Mucosa of rectum (tissue), 2 donors: ENCODE measurements at regions not wholly inside any gene's neighbourhood (a gene's known extent, or its start where the extent isn't known, plus 50 kb on each side); places are given as distances from the start of the nearest gene placed in this dataset.
"Not testable (repeated sequence)": the region's sequence is repeated elsewhere in the genome, so short reads cannot be mapped to it uniquely, and the experiment has no call there.

Source experiments
- H3K27ac ChIP-seq, 2 donors: one replicate each; pipeline ENCODE4 v1.7.0; 2013; ENCODE audit warnings: inconsistent platforms in 2 of 2, low read depth in 2 of 2, low read length in 2 of 2
- H3K27me3 ChIP-seq, 2 donors: one replicate each; pipeline ENCODE4 v1.7.0; 2013; ENCODE audit warnings: low read length in 2 of 2; ENCODE audit not compliant: control insufficient read depth in 2 of 2, insufficient read depth in 2 of 2
- H3K36me3 ChIP-seq, 2 donors: one replicate each; pipeline ENCODE4 v1.7.0; 2013; ENCODE audit warnings: low read length in 2 of 2; ENCODE audit not compliant: control insufficient read depth in 2 of 2, insufficient read depth in 2 of 2
- H3K4me1 ChIP-seq, 2 donors: one replicate each; pipeline ENCODE4 v1.7.0; 2013; ENCODE audit warnings: low read length in 2 of 2, mild to moderate bottlenecking in 1 of 2; ENCODE audit not compliant: control insufficient read depth in 2 of 2, insufficient read depth in 2 of 2
- H3K4me3 ChIP-seq, 2 donors: one replicate each; pipeline ENCODE4 v1.7.0; 2013; ENCODE audit warnings: low read length in 2 of 2
- H3K9ac ChIP-seq, 2 donors: one replicate each; pipeline ENCODE4 v1.7.0; 2013; ENCODE audit warnings: low read length in 2 of 2, low read depth in 1 of 2, mild to moderate bottlenecking in 1 of 2
- H3K9me3 ChIP-seq, 2 donors: one replicate each; pipeline ENCODE4 v1.7.0; 2013; ENCODE audit warnings: low read length in 2 of 2; ENCODE audit not compliant: control insufficient read depth in 2 of 2
- donor health status: healthy.
- donor health status: Normal muscosa, but diverticular disease.

DNA sequence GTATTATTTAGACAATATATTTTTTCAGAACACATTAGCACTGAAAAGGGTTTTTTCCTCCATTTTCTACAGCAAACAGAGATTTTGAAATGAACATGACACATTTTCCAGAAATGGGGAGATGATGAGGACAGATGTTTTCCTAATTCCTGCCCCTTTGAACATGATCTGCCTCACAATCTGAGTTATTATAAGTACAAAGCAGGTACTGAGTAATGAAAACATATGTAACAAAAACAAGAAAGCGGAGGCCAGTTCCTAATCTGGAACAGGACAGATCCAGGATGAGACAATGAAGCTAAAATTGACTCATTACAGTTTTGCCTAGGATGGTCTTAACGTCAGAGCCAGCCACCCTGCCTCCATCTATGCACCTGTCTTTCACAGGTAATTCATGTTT, 642.8 kb upstream of the NR2F2 start:
- no peak overlapping the region for H3K9ac ChIP-seq
- no peak overlapping the region for H3K27ac ChIP-seq
- no peaks in the 10 kb centered on the region for H3K36me3 ChIP-seq
- no peaks in the 10 kb centered on the region for H3K27me3 ChIP-seq
- no peaks in the 10 kb centered on the region for H3K9me3 ChIP-seq
- no peak overlapping the region for H3K4me3 ChIP-seq
- no peaks in the 10 kb centered on the region for H3K4me1 ChIP-seq

DNA sequence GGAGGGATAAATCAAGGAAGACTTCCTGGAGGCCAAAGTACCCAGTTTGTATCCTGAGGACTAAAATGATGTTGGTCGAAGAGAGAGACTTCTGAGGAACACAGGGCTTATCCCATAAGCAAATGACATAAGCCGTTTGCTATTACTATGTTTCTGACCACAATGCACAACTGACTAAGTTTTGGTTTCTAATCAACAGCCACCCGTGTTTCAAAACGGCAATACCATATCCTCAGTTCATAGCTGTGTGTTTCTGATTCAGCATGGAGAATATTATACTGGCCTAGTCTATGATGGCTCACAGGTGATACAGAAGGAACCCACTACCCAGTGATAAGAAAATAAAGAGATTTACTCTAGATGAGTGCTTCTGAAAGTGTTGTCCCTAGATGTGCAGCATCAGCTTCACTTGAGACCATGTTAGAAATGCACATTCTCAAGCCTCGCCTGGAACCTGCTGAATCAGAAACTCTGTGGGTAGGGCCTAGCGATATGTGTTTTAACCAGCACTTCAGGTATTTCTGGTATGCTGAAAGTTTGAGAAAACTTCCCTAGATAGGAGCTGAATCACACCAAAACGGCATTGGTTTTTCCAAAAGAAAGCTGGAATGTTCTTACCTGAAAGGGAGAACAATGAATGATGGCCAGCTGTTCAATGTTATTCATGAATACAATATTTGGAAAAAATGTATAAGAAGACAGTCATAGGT, 639.7 kb upstream of the NR2F2 start:
- H3K9ac ChIP-seq: no peak overlapping the region
- no peaks in the 10 kb centered on the region for H3K27me3 ChIP-seq
- no peaks in the 10 kb centered on the region for H3K36me3 ChIP-seq
- H3K9me3 ChIP-seq: peaks cover 0 to 4% of the 10 kb centered on the region in 2 donors
- no peaks in the 10 kb centered on the region for H3K4me1 ChIP-seq
- H3K4me3 ChIP-seq: no peak overlapping the region
- H3K27ac ChIP-seq: no peak overlapping the region

DNA sequence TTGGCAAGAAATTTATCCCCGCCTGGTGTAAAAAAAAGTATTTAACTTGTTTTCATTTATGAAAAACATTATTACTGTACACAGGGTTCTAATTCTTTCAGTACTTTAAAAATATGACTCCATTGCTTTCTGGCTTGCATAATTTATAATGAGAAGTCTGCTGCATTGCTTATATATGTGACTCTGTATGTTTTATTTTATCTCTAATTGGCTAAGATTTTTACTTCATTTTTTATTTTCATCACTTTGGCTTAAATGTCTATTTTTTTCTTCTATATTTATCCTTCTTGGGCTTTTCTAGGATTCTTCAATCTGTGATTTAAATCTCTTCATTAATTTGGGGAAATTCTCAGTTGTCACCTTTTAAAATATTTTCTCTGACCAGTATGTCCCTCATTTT, 636.6 kb upstream of the NR2F2 start:
- H3K9me3 ChIP-seq: peaks cover 0 to 4% of the 10 kb centered on the region in 2 donors

DNA sequence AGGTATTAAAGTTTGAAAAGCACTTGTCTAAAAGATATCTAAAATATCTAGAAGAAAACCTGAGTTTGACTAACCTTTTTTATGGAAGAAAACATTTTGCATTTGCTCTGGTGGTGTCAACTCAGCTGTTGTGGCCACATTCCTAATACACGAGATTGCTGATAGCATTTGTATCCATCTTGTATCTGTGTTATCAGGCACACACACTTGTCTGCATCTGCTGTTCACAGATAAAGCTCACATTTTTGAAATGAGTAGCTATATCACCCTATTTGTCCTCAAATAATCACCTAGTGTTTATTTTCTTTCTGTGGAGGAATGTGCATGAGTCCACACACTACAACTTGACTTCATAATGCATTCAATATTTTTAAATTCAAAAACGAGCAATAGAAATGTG, 632.3 kb upstream of the NR2F2 start:
- H3K9me3 ChIP-seq: peaks cover 0 to 4% of the 10 kb centered on the region in 2 donors
- no peaks in the 10 kb centered on the region for H3K27me3 ChIP-seq
- H3K36me3 ChIP-seq: no peaks in the 10 kb centered on the region
- no peak overlapping the region for H3K27ac ChIP-seq
- no peak overlapping the region for H3K4me3 ChIP-seq
- no peaks in the 10 kb centered on the region for H3K4me1 ChIP-seq
- H3K9ac ChIP-seq: no peak overlapping the region

More for the DNA sequence above, 636.6 kb upstream of the NR2F2 start:
- Histone ChIP-seq H3K4me3 (no peak overlapping the region), H3K27me3 (no peaks in the 10 kb centered on the region), H3K9ac (no peak overlapping the region), H3K27ac (no peak overlapping the region), H3K4me1 (no peaks in the 10 kb centered on the region), H3K36me3 (no peaks in the 10 kb centered on the region)

DNA sequence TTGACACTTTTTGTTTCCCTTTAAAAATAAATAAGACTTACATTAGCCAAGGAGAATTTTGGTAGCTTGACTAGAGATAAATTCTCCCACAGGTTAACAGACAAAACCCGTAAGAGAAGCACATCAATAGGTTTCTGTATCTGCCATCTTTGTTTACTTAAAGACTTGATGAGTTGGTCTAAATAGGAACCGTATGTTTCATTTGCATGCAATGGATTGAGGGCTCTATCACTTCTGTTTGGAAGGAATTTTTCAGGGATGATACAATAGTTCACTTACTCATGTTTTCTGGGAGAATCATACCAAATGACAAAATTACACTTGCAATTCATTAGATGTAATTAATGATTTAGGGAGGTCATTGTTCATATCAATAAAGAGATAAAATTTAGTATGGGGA, 631.5 kb upstream of the NR2F2 start:
- Histone ChIP-seq H3K4me3 (no peak overlapping the region), H3K9me3 (peaks cover 0 to 4% of the 10 kb centered on the region in 2 donors), H3K27me3 (no peaks in the 10 kb centered on the region), H3K9ac (no peak overlapping the region), H3K36me3 (no peaks in the 10 kb centered on the region), H3K4me1 (no peaks in the 10 kb centered on the region), H3K27ac (no peak overlapping the region)

DNA sequence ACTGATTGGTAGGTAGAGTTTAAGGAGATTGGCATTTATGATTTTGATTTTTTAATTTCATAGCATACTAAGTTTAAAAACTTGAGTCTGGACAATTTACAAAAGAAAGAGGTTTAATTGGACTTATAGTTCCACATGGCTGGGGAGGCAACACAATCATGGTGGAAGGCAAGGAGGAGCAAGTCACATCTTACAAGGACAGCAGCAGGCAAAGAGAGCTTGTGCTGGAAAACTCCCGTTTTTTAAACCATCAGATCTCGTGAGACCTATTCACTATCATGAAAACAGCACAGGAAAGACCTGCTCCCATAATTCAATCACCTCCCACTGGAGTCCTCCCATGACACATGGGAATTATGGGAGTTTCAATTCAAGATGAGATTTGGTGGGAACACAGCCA, 630.9 kb upstream of the NR2F2 start:
- peaks cover 0 to 4% of the 10 kb centered on the region in 2 donors for H3K9me3 ChIP-seq

DNA sequence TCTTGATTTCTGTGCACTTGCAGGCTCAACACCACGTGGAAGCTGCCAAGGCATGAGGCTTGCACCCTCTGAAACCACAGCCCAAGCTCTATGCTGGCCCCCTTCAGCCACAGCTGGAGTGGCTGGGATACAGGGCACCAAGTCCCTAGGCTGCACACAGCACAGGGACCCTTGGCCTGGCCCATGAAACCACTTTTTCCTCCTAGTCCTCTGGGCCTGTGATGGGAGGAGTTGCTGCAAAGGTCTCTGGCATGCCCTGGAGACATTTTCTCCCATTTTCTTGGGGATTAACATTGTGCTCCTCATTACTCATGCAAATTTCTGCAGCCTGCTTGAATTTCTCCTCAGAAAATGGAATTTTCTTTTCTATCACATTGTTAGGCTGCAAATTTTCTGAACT, 629.8 kb upstream of the NR2F2 start:
- H3K27ac ChIP-seq, H3K9ac ChIP-seq, H3K9me3 ChIP-seq, H3K36me3 ChIP-seq, H3K4me1 ChIP-seq, H3K27me3 ChIP-seq, H3K4me3 ChIP-seq: not testable (repeated sequence)

More for the DNA sequence above, 630.9 kb upstream of the NR2F2 start:
- no peaks in the 10 kb centered on the region for H3K27me3 ChIP-seq
- no peaks in the 10 kb centered on the region for H3K4me1 ChIP-seq
- H3K36me3 ChIP-seq: no peaks in the 10 kb centered on the region
- no peak overlapping the region for H3K27ac ChIP-seq
- no peak overlapping the region for H3K9ac ChIP-seq
- no peak overlapping the region for H3K4me3 ChIP-seq

DNA sequence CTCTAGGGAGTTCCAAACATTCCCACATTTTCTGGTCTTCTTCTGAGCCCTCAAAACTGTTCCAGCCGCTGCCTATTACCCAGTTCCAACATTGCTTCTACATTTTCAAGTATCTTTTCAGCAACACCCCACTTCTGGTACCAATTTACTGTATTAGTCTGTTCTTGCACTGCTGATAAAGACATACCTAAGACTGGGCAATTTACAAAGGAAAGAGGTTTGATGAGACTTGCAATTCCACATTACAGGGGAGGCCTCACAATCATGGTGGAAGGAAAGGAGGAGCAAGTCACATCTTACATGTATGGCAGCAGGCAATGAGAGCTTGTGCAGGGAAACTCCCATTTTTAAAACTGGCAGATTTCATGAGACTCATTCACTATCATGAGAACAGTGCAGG, 629.1 kb upstream of the NR2F2 start:
- no peak overlapping the region for H3K4me3 ChIP-seq
- H3K36me3 ChIP-seq: no peaks in the 10 kb centered on the region
- no peak overlapping the region for H3K27ac ChIP-seq
- H3K9ac ChIP-seq: no peak overlapping the region
- no peaks in the 10 kb centered on the region for H3K27me3 ChIP-seq
- no peaks in the 10 kb centered on the region for H3K4me1 ChIP-seq
- no peaks in the 10 kb centered on the region for H3K9me3 ChIP-seq

DNA sequence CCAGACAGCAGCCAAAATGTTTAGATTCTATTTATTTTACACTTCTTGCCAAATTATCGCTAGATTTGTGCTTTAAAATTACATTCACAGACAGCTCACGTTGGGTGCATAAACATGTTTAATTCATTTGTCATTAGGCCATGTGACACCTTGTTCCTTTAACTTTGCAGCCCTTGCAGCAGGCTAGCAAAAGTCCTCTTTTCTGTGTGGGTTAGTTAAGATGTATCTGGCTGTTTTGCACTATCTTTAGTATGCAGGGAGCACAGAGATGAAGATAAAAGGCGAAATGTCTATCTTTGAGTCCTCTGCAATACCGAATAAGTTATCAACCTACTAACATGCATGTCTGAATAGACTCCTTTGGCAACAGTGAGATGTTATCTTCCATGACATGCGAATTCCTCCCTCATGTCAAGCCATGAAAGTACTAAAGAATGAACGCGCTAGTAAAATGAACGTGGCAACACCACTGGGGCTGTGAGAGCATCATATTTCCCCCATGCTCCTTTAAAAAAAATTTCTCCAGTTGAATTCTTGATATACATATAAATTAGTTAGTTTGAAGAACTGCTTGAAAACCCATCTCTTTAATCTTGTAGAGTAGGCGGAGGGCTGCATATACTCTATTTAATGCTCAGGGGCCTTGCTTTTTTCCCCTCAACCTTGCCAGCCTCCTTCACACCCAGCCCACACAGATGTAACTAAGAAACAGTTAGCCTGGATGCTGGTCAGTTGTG, 620.4 kb upstream of the NR2F2 start:
- Histone ChIP-seq H3K27ac (no peak overlapping the region), H3K9ac (no peak overlapping the region), H3K9me3 (no peaks in the 10 kb centered on the region), H3K36me3 (no peaks in the 10 kb centered on the region), H3K4me3 (no peak overlapping the region), H3K4me1 (no peaks in the 10 kb centered on the region), H3K27me3 (no peaks in the 10 kb centered on the region)

DNA sequence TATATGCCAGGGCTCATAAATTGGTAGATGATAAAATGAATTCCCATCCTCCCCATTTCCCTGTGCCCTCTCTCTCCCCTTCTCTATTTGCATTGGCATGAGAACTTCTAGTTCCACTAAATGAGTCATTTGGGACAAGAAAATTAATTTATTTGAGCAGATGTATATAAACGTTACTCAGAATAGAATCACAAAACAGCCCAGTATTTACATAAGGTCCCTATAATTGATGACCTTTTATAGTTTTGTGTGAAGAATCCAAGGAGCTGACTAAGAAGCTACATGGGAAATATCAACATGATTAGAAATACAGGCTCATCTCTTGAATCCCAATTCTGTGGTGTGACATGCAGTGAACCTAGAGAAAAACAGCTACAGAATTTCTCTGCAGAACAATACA, 617.7 kb upstream of the NR2F2 start:
- no peak overlapping the region for H3K27ac ChIP-seq
- no peaks in the 10 kb centered on the region for H3K36me3 ChIP-seq
- no peaks in the 10 kb centered on the region for H3K27me3 ChIP-seq
- no peaks in the 10 kb centered on the region for H3K4me1 ChIP-seq
- H3K9me3 ChIP-seq: no peaks in the 10 kb centered on the region
- H3K4me3 ChIP-seq: no peak overlapping the region
- H3K9ac ChIP-seq: no peak overlapping the region
